UCSD-AML1 (cell line): ENCODE measurements at regions not wholly inside any gene's neighbourhood (a gene's known extent, or its start where the extent isn't known, plus 50 kb on each side); places are given as distances from the start of the nearest gene placed in this dataset.

ENCODE experiments used
- DNase-seq: peaks from one replicate; lab custom pipeline; 2025; ENCODE audit not compliant: unreplicated experiment; lab: John Stamatoyannopoulos, UW

- no peak for DNase-seq
Measured at GRCh38 chr10:56662765-56663447, 301.8 kb upstream of the ZWINT start.

- DNase-seq = no peak
Measured at GRCh38 chr10:56653289-56653688, 292.2 kb upstream of the ZWINT start.

- no peak for DNase-seq
Measured at GRCh38 chr10:56646329-56647111, 285.5 kb upstream of the ZWINT start.

- no peak for DNase-seq
Measured at GRCh38 chr10:56633876-56634452, 272.9 kb upstream of the ZWINT start.

- no peak for DNase-seq
Measured at GRCh38 chr10:56632537-56632936, 271.5 kb upstream of the ZWINT start.

GRCh38 chr10:56624082-56624481, 263.0 kb upstream of the ZWINT start:
- DNase-seq = no peak

GRCh38 chr10:56623064-56623463, 262.0 kb upstream of the ZWINT start:
- DNase-seq = no peak

GRCh38 chr10:56622335-56622973, 261.4 kb upstream of the ZWINT start:
- no peak for DNase-seq

GRCh38 chr10:56606202-56606601, 245.1 kb upstream of the ZWINT start:
- no peak for DNase-seq

- peak; percentile 2 for DNase-seq
Measured at GRCh38 chr10:56605051-56605450, 244.0 kb upstream of the ZWINT start.

- DNase-seq = no peak
Measured at GRCh38 chr10:56604624-56605023, 243.6 kb upstream of the ZWINT start.

GRCh38 chr10:56599201-56599600, 238.1 kb upstream of the ZWINT start:
- DNase-seq = no peak

GRCh38 chr10:56596257-56596656, 235.2 kb upstream of the ZWINT start:
- no peak for DNase-seq

- DNase-seq = no peak
Measured at GRCh38 chr10:56593120-56593519, 232.1 kb upstream of the ZWINT start.

- DNase-seq = peak; percentile 8
Measured at GRCh38 chr10:56586461-56586891, 225.4 kb upstream of the ZWINT start.

GRCh38 chr10:56585447-56586171, 224.6 kb upstream of the ZWINT start:
- peak; percentile 8 for DNase-seq

- no peak for DNase-seq
Measured at GRCh38 chr10:56583316-56583715, 222.3 kb upstream of the ZWINT start.

GRCh38 chr10:56567580-56567979, 206.5 kb upstream of the ZWINT start:
- DNase-seq = no peak

- no peak for DNase-seq
Measured at GRCh38 chr10:56561336-56561735, 200.3 kb upstream of the ZWINT start.

- DNase-seq = no peak
Measured at GRCh38 chr10:56551037-56551436, 190.0 kb upstream of the ZWINT start.

- no peak for DNase-seq
Measured at GRCh38 chr10:56547163-56547562, 186.1 kb upstream of the ZWINT start.
